ENCODE measurements at regions not wholly inside any gene's neighbourhood (a gene's known extent, or its start where the extent isn't known, plus 50 kb on each side); places are given as distances from the start of the nearest gene placed in this dataset.

DNA sequence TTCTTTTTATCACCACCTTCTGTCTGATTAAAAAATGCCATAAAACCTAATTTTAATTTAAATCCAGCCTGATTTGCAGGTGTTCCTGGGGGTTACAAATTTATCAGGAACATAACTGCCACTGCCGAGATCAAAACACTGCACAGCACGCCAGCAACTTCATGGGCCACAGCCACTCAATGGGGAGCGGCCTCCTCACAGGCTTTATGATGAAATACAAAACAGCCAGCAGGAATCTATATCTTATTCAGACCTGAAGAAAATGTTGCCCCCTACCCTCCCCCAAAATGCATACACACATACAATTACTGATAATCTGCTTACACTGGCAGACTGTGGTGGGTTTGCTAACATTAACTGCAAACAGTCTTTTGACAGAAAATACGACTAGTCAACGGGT lies 151.7 kb upstream of the POU5F2 start:
- Histone ChIP-seq H3K9me3 (no peaks in the 10 kb centered on the region), H3K27me3 (no peaks in the 10 kb centered on the region), H3K27ac (no peak overlapping the region), H3K36me3 (no peaks in the 10 kb centered on the region), H3K4me1 (no peaks in the 10 kb centered on the region), H3K4me3 (no peak overlapping the region)
- DNase-seq (ENCODE audit: low spot score in 2 of 2): no peak
- TF ChIP-seq POLR2AphosphoS5 (IDR thresholded peaks at IDR 0.05) (no peak), POLR2A (IDR thresholded peaks at IDR 0.05) (no peak)
- TF ChIP-seq, protein P1, sequence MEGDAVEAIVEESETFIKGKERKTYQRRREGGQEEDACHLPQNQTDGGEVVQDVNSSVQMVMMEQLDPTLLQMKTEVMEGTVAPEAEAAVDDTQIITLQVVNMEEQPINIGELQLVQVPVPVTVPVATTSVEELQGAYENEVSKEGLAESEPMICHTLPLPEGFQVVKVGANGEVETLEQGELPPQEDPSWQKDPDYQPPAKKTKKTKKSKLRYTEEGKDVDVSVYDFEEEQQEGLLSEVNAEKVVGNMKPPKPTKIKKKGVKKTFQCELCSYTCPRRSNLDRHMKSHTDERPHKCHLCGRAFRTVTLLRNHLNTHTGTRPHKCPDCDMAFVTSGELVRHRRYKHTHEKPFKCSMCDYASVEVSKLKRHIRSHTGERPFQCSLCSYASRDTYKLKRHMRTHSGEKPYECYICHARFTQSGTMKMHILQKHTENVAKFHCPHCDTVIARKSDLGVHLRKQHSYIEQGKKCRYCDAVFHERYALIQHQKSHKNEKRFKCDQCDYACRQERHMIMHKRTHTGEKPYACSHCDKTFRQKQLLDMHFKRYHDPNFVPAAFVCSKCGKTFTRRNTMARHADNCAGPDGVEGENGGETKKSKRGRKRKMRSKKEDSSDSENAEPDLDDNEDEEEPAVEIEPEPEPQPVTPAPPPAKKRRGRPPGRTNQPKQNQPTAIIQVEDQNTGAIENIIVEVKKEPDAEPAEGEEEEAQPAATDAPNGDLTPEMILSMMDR (IDR thresholded peaks at IDR 0.05): no peak
- intact Hi-C loops (cut with DNase I; ENCODE audit: low total_unique reads): no loop called here

DNA sequence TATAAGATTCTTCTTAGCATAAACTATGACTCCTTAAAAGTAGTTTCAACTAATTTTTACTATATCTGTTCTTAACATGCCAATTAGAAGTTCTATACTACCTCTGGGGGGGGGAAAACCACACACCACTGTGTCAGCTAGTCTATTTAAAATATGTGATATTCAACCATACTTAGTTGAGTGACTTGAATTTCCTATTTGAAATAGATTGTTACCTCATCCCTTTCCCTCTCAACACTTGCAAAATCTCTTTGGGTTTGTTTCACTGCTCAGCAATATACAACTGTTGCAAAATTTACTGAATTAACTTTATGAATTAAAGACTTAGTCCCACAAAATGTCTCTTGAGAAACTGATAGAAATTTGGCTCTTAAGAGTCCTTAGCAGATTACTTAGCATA lies 151.1 kb upstream of the POU5F2 start:
- H3K4me3 ChIP-seq: no peak overlapping the region
- H3K27ac ChIP-seq: no peak overlapping the region
- H3K27me3 ChIP-seq: no peaks in the 10 kb centered on the region
- no peaks in the 10 kb centered on the region for H3K36me3 ChIP-seq
- TF ChIP-seq, protein P1 (IDR thresholded peaks at IDR 0.05): no peak
- TF ChIP-seq POLR2A (IDR thresholded peaks at IDR 0.05) (no peak), POLR2AphosphoS5 (IDR thresholded peaks at IDR 0.05) (no peak)
- intact Hi-C loops (cut with DNase I; ENCODE audit: low total_unique reads): no loop called here
- H3K4me1 ChIP-seq: no peaks in the 10 kb centered on the region
- no peak for DNase-seq (ENCODE audit: low spot score in 2 of 2)
- no peaks in the 10 kb centered on the region for H3K9me3 ChIP-seq

DNA sequence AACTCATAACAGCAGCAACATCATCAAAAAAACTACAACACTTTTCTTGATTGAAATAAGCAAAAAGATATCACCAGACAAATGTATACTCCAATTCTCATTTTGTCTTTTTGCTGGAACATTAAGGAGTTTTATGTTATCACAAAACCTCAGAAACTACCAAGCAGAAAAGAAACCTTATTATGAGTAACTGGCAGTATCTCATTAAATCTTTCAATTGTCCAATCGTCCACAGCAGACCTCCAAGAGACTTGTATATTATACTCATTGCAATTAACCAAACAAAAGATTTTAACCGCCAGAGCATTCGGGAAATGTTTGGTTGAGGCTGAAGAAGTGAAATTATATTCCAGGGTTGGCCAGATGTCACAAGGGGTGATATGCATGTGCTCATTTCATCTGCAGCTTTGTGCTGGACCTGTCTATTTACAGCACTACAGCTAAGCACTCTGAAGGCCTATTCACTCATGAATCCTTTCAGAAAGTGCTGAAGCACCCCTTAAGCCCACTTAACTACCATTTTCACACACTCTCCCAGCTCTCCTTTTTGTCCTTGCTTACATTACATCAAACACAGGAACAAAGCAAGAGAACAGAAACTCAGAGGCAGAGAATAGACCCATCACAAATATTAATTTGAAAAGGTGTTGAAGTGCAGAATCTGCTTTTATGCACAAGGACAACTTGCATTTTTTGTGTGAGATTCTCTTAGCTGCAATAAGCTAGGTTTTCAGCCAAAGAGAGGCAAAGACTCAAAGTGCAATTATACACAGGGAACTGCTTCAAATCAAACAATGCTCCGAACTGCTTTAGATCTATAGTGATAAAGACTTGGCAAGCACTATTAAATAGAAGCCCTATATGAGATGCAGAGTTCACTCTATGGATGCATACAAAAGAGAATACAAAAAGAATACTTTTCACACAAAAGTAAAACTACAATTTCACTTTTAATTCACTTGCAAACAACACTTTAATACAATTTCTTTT lies 150.4 kb upstream of the POU5F2 start:
- no peaks in the 10 kb centered on the region for H3K4me1 ChIP-seq
- H3K27ac ChIP-seq: no peak overlapping the region
- DNase-seq (ENCODE audit: low spot score in 2 of 2): no peak
- no peaks in the 10 kb centered on the region for H3K36me3 ChIP-seq
- no peak overlapping the region for H3K4me3 ChIP-seq
- intact Hi-C loops (cut with DNase I; ENCODE audit: low total_unique reads): no loop called here
- no peaks in the 10 kb centered on the region for H3K27me3 ChIP-seq
- TF ChIP-seq POLR2AphosphoS5 (IDR thresholded peaks at IDR 0.05) (no peak), POLR2A (IDR thresholded peaks at IDR 0.05) (no peak)
- TF ChIP-seq, protein P1 (IDR thresholded peaks at IDR 0.05): no peak
- no peaks in the 10 kb centered on the region for H3K9me3 ChIP-seq

DNA sequence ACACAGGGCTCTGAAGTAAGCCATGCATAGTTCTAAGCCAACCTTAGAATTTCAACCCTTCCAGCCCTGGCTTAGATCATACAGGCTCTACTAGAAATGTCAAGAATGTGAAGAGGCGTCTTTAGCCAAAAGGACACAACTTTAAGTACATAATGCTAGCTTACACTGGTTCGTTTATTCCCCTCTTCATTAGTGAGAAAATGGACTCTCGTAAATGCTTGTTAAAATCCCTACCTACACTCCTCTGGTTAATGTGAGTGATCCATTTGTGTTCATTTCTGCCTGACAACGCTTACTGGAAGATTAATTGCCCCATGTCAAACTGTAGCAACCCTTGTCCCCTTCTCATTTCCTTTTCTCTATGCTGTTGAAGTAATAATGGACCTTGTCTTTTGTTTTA lies 149.3 kb upstream of the POU5F2 start:
- Histone ChIP-seq H3K4me1 (no peaks in the 10 kb centered on the region), H3K9me3 (no peaks in the 10 kb centered on the region), H3K27me3 (no peaks in the 10 kb centered on the region), H3K36me3 (no peaks in the 10 kb centered on the region), H3K4me3 (no peak overlapping the region), H3K27ac (no peak overlapping the region)
- intact Hi-C loops (cut with DNase I; ENCODE audit: low total_unique reads): no loop called here
- TF ChIP-seq POLR2AphosphoS5 (IDR thresholded peaks at IDR 0.05): no peak
- no peak for DNase-seq (ENCODE audit: low spot score in 2 of 2)

DNA sequence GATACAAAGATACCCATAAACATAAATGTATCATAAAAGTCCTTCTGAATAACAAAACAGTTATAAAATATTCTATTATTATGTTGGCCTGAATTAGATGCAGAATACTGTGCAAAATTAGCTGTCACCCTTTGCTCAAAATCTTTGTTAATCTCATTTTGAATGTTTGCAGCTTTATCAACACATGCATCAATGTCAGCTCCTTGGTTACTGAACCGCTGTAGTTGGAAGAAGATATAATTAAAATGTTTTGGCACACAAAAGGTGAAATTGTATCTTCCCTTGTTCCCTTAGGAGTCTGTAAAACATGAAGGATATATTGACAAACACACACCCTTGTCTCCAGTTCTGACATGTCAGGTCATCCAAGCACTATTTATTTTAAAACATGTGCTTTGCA lies 146.3 kb upstream of the POU5F2 start:
- Histone ChIP-seq H3K4me3 (no peak overlapping the region), H3K36me3 (no peaks in the 10 kb centered on the region), H3K27ac (no peak overlapping the region), H3K27me3 (no peaks in the 10 kb centered on the region), H3K9me3 (no peaks in the 10 kb centered on the region), H3K4me1 (no peaks in the 10 kb centered on the region)
- DNase-seq (ENCODE audit: low spot score in 2 of 2): no peak
- no peak for TF ChIP-seq POLR2A (IDR thresholded peaks at IDR 0.05)
- TF ChIP-seq POLR2AphosphoS5 (IDR thresholded peaks at IDR 0.05): no peak
- TF ChIP-seq, protein P1 (IDR thresholded peaks at IDR 0.05): no peak
- intact Hi-C loops (cut with DNase I; ENCODE audit: low total_unique reads): no loop called here
